ENCODE measurements at regions not wholly inside any gene's neighbourhood (a gene's known extent, or its start where the extent isn't known, plus 50 kb on each side); places are given as distances from the start of the nearest gene placed in this dataset.

- no peak for TF ChIP-seq CTCF (IDR thresholded peaks at IDR 0.05)
- Histone ChIP-seq H3K36me3 (no peaks in the 10 kb centered on the region), H3K4me3 (no peak overlapping the region), H3K27me3 (replicated peaks; ENCODE audit: insufficient read depth) (no peaks in the 10 kb centered on the region), H3K27ac (no peak overlapping the region), H3K9me3 (no peaks in the 10 kb centered on the region), H3K4me1 (replicated peaks) (no peaks in the 10 kb centered on the region)
- no peak for DNase-seq (ENCODE audit: low spot score)
- intact Hi-C loops (cut with DNase I): no loop called here
- 64% methylated on average over 2 of the region's 2 CpGs for WGBS
These were observed 1825.6 kb upstream of the CDH9 start for GRCh38 chr5:28864006-28864405.

- TF ChIP-seq CTCF (IDR thresholded peaks at IDR 0.05) (no peak), POLR2A (IDR thresholded peaks at IDR 0.05) (no peak), POLR2AphosphoS5 (IDR thresholded peaks at IDR 0.05) (no peak)
- H3K4me3 ChIP-seq: no peak overlapping the region
- DNase-seq (ENCODE audit: low spot score): no peak
- WGBS: 31% methylated on average over 1 of the region's 1 CpG
- intact Hi-C loops (cut with DNase I): no loop called here
- no peak overlapping the region for H3K27ac ChIP-seq
- H3K9me3 ChIP-seq: no peaks in the 10 kb centered on the region
- H3K4me1 ChIP-seq (replicated peaks): no peaks in the 10 kb centered on the region
- no peaks in the 10 kb centered on the region for H3K27me3 ChIP-seq (replicated peaks; ENCODE audit: insufficient read depth)
- H3K36me3 ChIP-seq: no peaks in the 10 kb centered on the region
These were observed 1824.4 kb upstream of the CDH9 start for GRCh38 chr5:28862860-28863196.

GRCh38 chr5:28862137-28862859 is 1823.9 kb upstream of the CDH9 start:
- WGBS: 73% methylated on average over 12 of the region's 12 CpGs
- Histone ChIP-seq H3K4me3 (no peak overlapping the region), H3K36me3 (no peaks in the 10 kb centered on the region), H3K27me3 (replicated peaks; ENCODE audit: insufficient read depth) (no peaks in the 10 kb centered on the region), H3K27ac (no peak overlapping the region), H3K4me1 (replicated peaks) (no peaks in the 10 kb centered on the region), H3K9me3 (no peaks in the 10 kb centered on the region)
- intact Hi-C loops (cut with DNase I): no loop called here
- TF ChIP-seq POLR2A (IDR thresholded peaks at IDR 0.05) (no peak), CTCF (IDR thresholded peaks at IDR 0.05) (no peak), POLR2AphosphoS5 (IDR thresholded peaks at IDR 0.05) (no peak)
- no peak for DNase-seq (ENCODE audit: low spot score)

GRCh38 chr5:28855626-28856025 is 1817.2 kb upstream of the CDH9 start:
- Histone ChIP-seq H3K4me1 (replicated peaks) (no peaks in the 10 kb centered on the region), H3K36me3 (no peaks in the 10 kb centered on the region), H3K27ac (no peak overlapping the region), H3K27me3 (replicated peaks; ENCODE audit: insufficient read depth) (no peaks in the 10 kb centered on the region), H3K4me3 (no peak overlapping the region), H3K9me3 (no peaks in the 10 kb centered on the region)
- no peak for TF ChIP-seq POLR2A (IDR thresholded peaks at IDR 0.05)
- TF ChIP-seq POLR2AphosphoS5 (IDR thresholded peaks at IDR 0.05): no peak
- TF ChIP-seq CTCF (IDR thresholded peaks at IDR 0.05): no peak
- WGBS: 61% methylated on average over 1 of the region's 1 CpG
- intact Hi-C loops (cut with DNase I): no loop called here
- no peak for DNase-seq (ENCODE audit: low spot score)

- no peaks in the 10 kb centered on the region for H3K36me3 ChIP-seq
- no peak for DNase-seq (ENCODE audit: low spot score)
- H3K27me3 ChIP-seq (replicated peaks; ENCODE audit: insufficient read depth): no peaks in the 10 kb centered on the region
- TF ChIP-seq CTCF (IDR thresholded peaks at IDR 0.05) (no peak), POLR2A (IDR thresholded peaks at IDR 0.05) (no peak), POLR2AphosphoS5 (IDR thresholded peaks at IDR 0.05) (no peak)
- H3K9me3 ChIP-seq: no peaks in the 10 kb centered on the region
- intact Hi-C loops (cut with DNase I): no loop called here
- H3K4me3 ChIP-seq: no peak overlapping the region
- H3K4me1 ChIP-seq (replicated peaks): no peaks in the 10 kb centered on the region
- no peak overlapping the region for H3K27ac ChIP-seq
- WGBS: 89% methylated on average over 13 of the region's 13 CpGs
These were observed 1812.0 kb upstream of the CDH9 start for GRCh38 chr5:28850320-28850921.

All from prostate gland (tissue), 2 donors.